ENCODE measurements at regions not wholly inside any gene's neighbourhood (a gene's known extent, or its start where the extent isn't known, plus 50 kb on each side); places are given as distances from the start of the nearest gene placed in this dataset.
A peak's percentile ranks its signal among the peaks of the same experiment; 100 is the strongest.

DNA sequence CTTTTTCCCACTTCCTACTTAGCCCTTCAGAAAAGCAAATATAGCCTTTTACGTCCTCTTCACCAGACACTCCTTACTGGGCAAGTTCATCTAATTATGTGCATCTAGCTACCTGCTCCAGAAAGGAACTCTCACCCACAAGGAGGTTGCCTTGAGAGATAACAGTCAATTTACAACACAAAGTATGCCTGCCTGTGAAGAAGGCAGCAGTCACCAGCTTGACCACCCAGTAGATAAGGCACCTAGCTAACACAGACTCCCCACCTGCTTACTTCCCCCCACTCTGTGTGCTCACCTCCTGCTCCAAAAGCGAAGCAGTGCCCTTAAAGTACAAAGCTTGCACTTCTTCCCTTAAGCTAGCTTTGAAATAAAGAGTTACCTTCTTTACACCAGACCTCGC lies 111.7 kb upstream of the MRPS30 start:
- no peak for ATAC-seq (ENCODE audit: insufficient read depth, low FRiP score)
- Histone ChIP-seq H3K9me3 (ENCODE audit: control insufficient read depth in 4 of 4, insufficient read depth in 3 of 4, low read length in 3 of 4) (peaks cover 0 to 6% (median 2%) of the 10 kb centered on the region in 4 donors), H3K36me3 (ENCODE audit: control insufficient read depth in 4 of 4, insufficient read depth in 4 of 4, low read length in 4 of 4) (no peaks in the 10 kb centered on the region), H3K4me1 (ENCODE audit: control insufficient read depth in 5 of 5, insufficient read depth in 5 of 5, low read length in 5 of 5) (no peaks in the 10 kb centered on the region), H3K27ac (ENCODE audit: low read depth in 1 of 2, low read length in 1 of 2) (no peak overlapping the region), H3K9ac (ENCODE audit: insufficient read depth in 1 of 2, low read length in 2 of 2) (no peak overlapping the region), H3K4me3 (no peak overlapping the region), H3K27me3 (ENCODE audit: control insufficient read depth in 3 of 3, insufficient read depth in 3 of 3, low read length in 2 of 3) (peaks cover 0 to 2% (median 0%) of the 10 kb centered on the region in 3 donors)
- TF ChIP-seq, protein P1, sequence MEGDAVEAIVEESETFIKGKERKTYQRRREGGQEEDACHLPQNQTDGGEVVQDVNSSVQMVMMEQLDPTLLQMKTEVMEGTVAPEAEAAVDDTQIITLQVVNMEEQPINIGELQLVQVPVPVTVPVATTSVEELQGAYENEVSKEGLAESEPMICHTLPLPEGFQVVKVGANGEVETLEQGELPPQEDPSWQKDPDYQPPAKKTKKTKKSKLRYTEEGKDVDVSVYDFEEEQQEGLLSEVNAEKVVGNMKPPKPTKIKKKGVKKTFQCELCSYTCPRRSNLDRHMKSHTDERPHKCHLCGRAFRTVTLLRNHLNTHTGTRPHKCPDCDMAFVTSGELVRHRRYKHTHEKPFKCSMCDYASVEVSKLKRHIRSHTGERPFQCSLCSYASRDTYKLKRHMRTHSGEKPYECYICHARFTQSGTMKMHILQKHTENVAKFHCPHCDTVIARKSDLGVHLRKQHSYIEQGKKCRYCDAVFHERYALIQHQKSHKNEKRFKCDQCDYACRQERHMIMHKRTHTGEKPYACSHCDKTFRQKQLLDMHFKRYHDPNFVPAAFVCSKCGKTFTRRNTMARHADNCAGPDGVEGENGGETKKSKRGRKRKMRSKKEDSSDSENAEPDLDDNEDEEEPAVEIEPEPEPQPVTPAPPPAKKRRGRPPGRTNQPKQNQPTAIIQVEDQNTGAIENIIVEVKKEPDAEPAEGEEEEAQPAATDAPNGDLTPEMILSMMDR (IDR thresholded peaks at IDR 0.05; ENCODE audit: control extremely low read depth, extremely low read depth), result no peak
- no peak for DNase-seq
- WGBS, 2 donors, result 70 to 77% methylated on average over 3 of the region's 3 CpGs

DNA sequence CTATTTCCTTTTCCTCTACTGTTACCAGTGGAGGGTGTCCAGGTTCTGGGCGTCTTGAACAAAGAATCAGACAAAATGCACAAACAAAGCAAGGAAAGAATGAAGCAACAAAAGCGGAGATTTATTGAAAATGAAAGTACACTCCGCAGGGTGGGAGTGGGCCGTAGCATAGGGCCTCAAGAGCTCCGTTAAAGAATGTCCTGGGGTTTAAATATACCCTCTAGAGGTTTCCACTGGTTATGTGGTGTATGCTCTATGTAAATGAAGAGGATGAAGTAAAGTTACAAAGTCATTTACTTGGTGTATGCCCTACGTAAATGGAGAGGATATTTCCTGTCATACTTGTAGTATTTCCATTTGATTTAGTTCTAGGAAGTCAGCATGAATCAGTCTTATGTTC lies 113.5 kb upstream of the MRPS30 start:
- Histone ChIP-seq H3K9ac (ENCODE audit: insufficient read depth in 1 of 2, low read length in 2 of 2) (no peak overlapping the region), H3K27ac (ENCODE audit: low read depth in 1 of 2, low read length in 1 of 2) (no peak overlapping the region), H3K27me3 (ENCODE audit: control insufficient read depth in 3 of 3, insufficient read depth in 3 of 3, low read length in 2 of 3) (peaks cover 0 to 2% (median 0%) of the 10 kb centered on the region in 3 donors), H3K4me1 (ENCODE audit: control insufficient read depth in 5 of 5, insufficient read depth in 5 of 5, low read length in 5 of 5) (no peaks in the 10 kb centered on the region), H3K9me3 (ENCODE audit: control insufficient read depth in 4 of 4, insufficient read depth in 3 of 4, low read length in 3 of 4) (peaks cover 0 to 6% (median 2%) of the 10 kb centered on the region in 4 donors), H3K4me3 (no peak overlapping the region), H3K36me3 (ENCODE audit: control insufficient read depth in 4 of 4, insufficient read depth in 4 of 4, low read length in 4 of 4) (no peaks in the 10 kb centered on the region)
- ATAC-seq (ENCODE audit: insufficient read depth, low FRiP score), result no peak
- no peak for DNase-seq
- 86% methylated on average over 6 of the region's 6 CpGs for WGBS, 2 donors
- TF ChIP-seq, protein P1 (IDR thresholded peaks at IDR 0.05; ENCODE audit: control extremely low read depth, extremely low read depth), result no peak

DNA sequence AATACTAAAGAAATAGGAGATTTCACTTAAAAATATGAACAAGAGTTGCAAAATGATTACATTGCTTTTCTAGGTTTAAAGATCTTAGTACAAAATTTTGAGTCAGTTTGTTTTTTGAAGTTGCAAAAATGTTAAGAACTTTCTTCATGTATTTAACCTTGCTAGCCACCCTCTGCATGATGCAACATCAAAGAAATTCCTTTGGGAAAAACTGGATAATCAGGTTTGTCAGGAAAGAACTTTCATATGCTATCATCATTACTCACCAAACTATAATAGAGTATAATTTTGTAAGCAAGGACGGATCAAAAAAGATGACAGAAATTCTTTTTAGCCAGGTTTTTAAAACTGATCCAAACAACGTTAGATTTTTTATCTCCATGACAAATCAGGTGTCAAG lies 116.9 kb upstream of the MRPS30 start:
- no peaks in the 10 kb centered on the region for H3K36me3 ChIP-seq (ENCODE audit: control insufficient read depth in 4 of 4, insufficient read depth in 4 of 4, low read length in 4 of 4)
- no peaks in the 10 kb centered on the region for H3K4me1 ChIP-seq (ENCODE audit: control insufficient read depth in 5 of 5, insufficient read depth in 5 of 5, low read length in 5 of 5)
- peaks cover 0 to 6% (median 2%) of the 10 kb centered on the region in 4 donors for H3K9me3 ChIP-seq (ENCODE audit: control insufficient read depth in 4 of 4, insufficient read depth in 3 of 4, low read length in 3 of 4)
- H3K27me3 ChIP-seq (ENCODE audit: control insufficient read depth in 3 of 3, insufficient read depth in 3 of 3, low read length in 2 of 3), result no peaks in the 10 kb centered on the region
- no peak for ATAC-seq (ENCODE audit: insufficient read depth, low FRiP score)
- no peak overlapping the region for H3K27ac ChIP-seq (ENCODE audit: low read depth in 1 of 2, low read length in 1 of 2)
- no peak overlapping the region for H3K9ac ChIP-seq (ENCODE audit: insufficient read depth in 1 of 2, low read length in 2 of 2)
- H3K4me3 ChIP-seq, result no peak overlapping the region
- 46 to 73% methylated on average over 2 of the region's 2 CpGs for WGBS, 2 donors
- TF ChIP-seq, protein P1 (IDR thresholded peaks at IDR 0.05; ENCODE audit: control extremely low read depth, extremely low read depth), result no peak
- DNase-seq, result peak in 2 of 3 donors; percentile 36 to 54

DNA sequence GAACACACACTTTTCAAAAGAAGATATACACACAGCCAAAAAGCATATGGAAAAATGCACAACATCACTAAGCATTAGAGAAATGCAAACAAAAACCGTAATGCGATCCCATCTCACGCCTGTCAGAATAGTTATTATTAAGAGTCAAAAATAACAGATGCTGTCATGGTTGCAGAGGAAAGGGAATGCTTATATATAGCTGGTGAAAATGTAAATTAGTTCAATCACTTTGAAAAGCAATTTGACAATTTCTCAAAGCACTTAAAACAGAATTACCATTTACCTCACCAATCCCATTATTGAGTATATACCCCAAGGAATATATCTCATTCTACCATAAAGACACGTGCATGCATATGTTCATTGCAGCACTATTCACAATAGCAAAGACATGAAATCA lies 126.8 kb upstream of the MRPS30 start:
- H3K36me3 ChIP-seq (ENCODE audit: control insufficient read depth in 4 of 4, insufficient read depth in 4 of 4, low read length in 4 of 4), result no peaks in the 10 kb centered on the region
- no peak overlapping the region for H3K27ac ChIP-seq (ENCODE audit: low read depth in 1 of 2, low read length in 1 of 2)
- H3K4me1 ChIP-seq (ENCODE audit: control insufficient read depth in 5 of 5, insufficient read depth in 5 of 5, low read length in 5 of 5), result no peaks in the 10 kb centered on the region
- H3K9me3 ChIP-seq (ENCODE audit: control insufficient read depth in 4 of 4, insufficient read depth in 3 of 4, low read length in 3 of 4), result peaks cover 0 to 3% (median 0%) of the 10 kb centered on the region in 4 donors
- no peaks in the 10 kb centered on the region for H3K27me3 ChIP-seq (ENCODE audit: control insufficient read depth in 3 of 3, insufficient read depth in 3 of 3, low read length in 2 of 3)
- H3K4me3 ChIP-seq, result no peak overlapping the region
- H3K9ac ChIP-seq (ENCODE audit: insufficient read depth in 1 of 2, low read length in 2 of 2), result no peak overlapping the region
- DNase-seq, result no peak
- 92 to 99% methylated on average over 4 of the region's 4 CpGs for WGBS, 2 donors
- TF ChIP-seq, protein P1 (IDR thresholded peaks at IDR 0.05; ENCODE audit: control extremely low read depth, extremely low read depth), result no peak
- ATAC-seq (ENCODE audit: insufficient read depth, low FRiP score), result no peak
